ENCODE measurements at regions not wholly inside any gene's neighbourhood (a gene's known extent, or its start where the extent isn't known, plus 50 kb on each side); places are given as distances from the start of the nearest gene placed in this dataset.

- H3F3A ChIP-seq (replicated peaks; ENCODE audit: insufficient read depth): no peaks in the 10 kb centered on the region
- ChIA-PET POLR2A (no interaction called here), CTCF (no interaction called here)
- WGBS (ENCODE audit: low lambda C conversion rate): 79% methylated on average over 2 of the region's 2 CpGs
- H2AFZ ChIP-seq (ENCODE audit: low read depth): no peak overlapping the region
- no peaks in the 10 kb centered on the region for H3K79me2 ChIP-seq (ENCODE audit: insufficient read depth)
- H3K36me3 ChIP-seq (replicated peaks in 1 of 2; ENCODE audit: control insufficient read depth in 1 of 2, insufficient read depth in 2 of 2, low read length in 1 of 2): no peaks in the 10 kb centered on the region
- no peak overlapping the region for H3K27ac ChIP-seq (ENCODE audit: low read depth in 2 of 2, low read length in 1 of 2)
- no peaks in the 10 kb centered on the region for H3K9me3 ChIP-seq
- H3K4me3 ChIP-seq (ENCODE audit: low read depth in 2 of 2, low read length in 1 of 2): no peak overlapping the region
- peaks cover 0 to 4% of the 10 kb centered on the region in 2 experiments; a peak in 2 of 4 replicates for H3K4me1 ChIP-seq (ENCODE audit: control insufficient read depth in 1 of 2, insufficient read depth in 2 of 2, low read depth in 1 of 2, low read length in 1 of 2)
- TF ChIP-seq SIN3A (IDR thresholded peaks at IDR 0.05; ENCODE audit: borderline replicate concordance, low read depth, low read length): no peak
- TF ChIP-seq PBX3 (IDR thresholded peaks at IDR 0.05): no peak
- TF ChIP-seq TCF12 (IDR thresholded peaks at IDR 0.05): no peak
- DNase-seq: no peak
- H3K27me3 ChIP-seq (ENCODE audit: insufficient read depth): no peaks in the 10 kb centered on the region
- no peak overlapping the region for H3K9ac ChIP-seq
- no peak overlapping the region for H3K4me2 ChIP-seq
- H4K20me1 ChIP-seq (ENCODE audit: insufficient read depth): no peaks in the 10 kb centered on the region
- no peaks in the 10 kb centered on the region for H3K9me2 ChIP-seq
Observed at GRCh38 chr2:180180511-180180910, 173.4 kb upstream of the CWC22 start.

- peaks cover 0 to 4% of the 10 kb centered on the region in 2 experiments; a peak in 2 of 4 replicates for H3K4me1 ChIP-seq (ENCODE audit: control insufficient read depth in 1 of 2, insufficient read depth in 2 of 2, low read depth in 1 of 2, low read length in 1 of 2)
- H2AFZ ChIP-seq (ENCODE audit: low read depth): no peak overlapping the region
- no peaks in the 10 kb centered on the region for H3K79me2 ChIP-seq (ENCODE audit: insufficient read depth)
- H3K9me2 ChIP-seq: no peaks in the 10 kb centered on the region
- no peaks in the 10 kb centered on the region for H3K27me3 ChIP-seq (ENCODE audit: insufficient read depth)
- H4K20me1 ChIP-seq (ENCODE audit: insufficient read depth): no peaks in the 10 kb centered on the region
- H3F3A ChIP-seq (replicated peaks; ENCODE audit: insufficient read depth): no peaks in the 10 kb centered on the region
- no peak overlapping the region for H3K4me3 ChIP-seq (ENCODE audit: low read depth in 2 of 2, low read length in 1 of 2)
- TF ChIP-seq GABPA (IDR thresholded peaks at IDR 0.05; ENCODE audit: low read depth) (no peak), TCF12 (IDR thresholded peaks at IDR 0.05) (no peak), MAX (IDR thresholded peaks at IDR 0.05; ENCODE audit: low read depth) (no peak), FOXJ3 (CRISPR knock-in tag; IDR thresholded peaks at IDR 0.05) (no peak), EZH2phosphoT487 (IDR thresholded peaks at IDR 0.05; ENCODE audit: borderline replicate concordance, low read depth) (no peak), TEAD4 (IDR thresholded peaks at IDR 0.05; ENCODE audit: borderline replicate concordance, insufficient read depth) (no peak), YY1 (IDR thresholded peaks at IDR 0.05; ENCODE audit: low read depth) (no peak), ELF1 (IDR thresholded peaks at IDR 0.05) (no peak), REST (IDR thresholded peaks at IDR 0.05; ENCODE audit: low read depth, low read length) (no peak), USF2 (IDR thresholded peaks at IDR 0.05; ENCODE audit: borderline replicate concordance, low read depth, low read length) (no peak), RFX5 (IDR thresholded peaks at IDR 0.05; ENCODE audit: low read length) (no peak), TAF1 (IDR thresholded peaks at IDR 0.05; ENCODE audit: borderline replicate concordance, low read depth, low read length) (no peak), SMC3 (IDR thresholded peaks at IDR 0.05; ENCODE audit: low read depth, low read length) (no peak), RXRA (IDR thresholded peaks at IDR 0.05; ENCODE audit: borderline replicate concordance, low read depth) (no peak), RCOR1 (IDR thresholded peaks at IDR 0.05; ENCODE audit: low read length) (peak; percentile 60; the same call in 1 of the 2 replicates), GATA2 (CRISPR knock-in tag; IDR thresholded peaks at IDR 0.05) (peak; percentile 63; the same call in 1 of the 2 replicates), POLR2AphosphoS5 (IDR thresholded peaks at IDR 0.05; ENCODE audit: low read depth, low read length) (no peak), EP300 (IDR thresholded peaks at IDR 0.05; ENCODE audit: borderline replicate concordance in 1 of 2, low read depth in 1 of 2, low read length in 1 of 2) (peak in 1 of 2 experiments; percentile 82; a peak in 2 of 4 replicates), CHD2 (IDR thresholded peaks at IDR 0.05; ENCODE audit: low read length, partially characterized antibody) (no peak)
- no peak overlapping the region for H3K4me2 ChIP-seq
- CTCF ChIA-PET: interaction anchor here (1.3 kb wide), 1 partner anchor 1538 kb away, joined by 3 read pairs; no protein-coding TSS in a partner anchor
- DNase-seq: peak; percentile 3
- H3K9ac ChIP-seq: no peak overlapping the region
- H3K9me3 ChIP-seq: no peaks in the 10 kb centered on the region
- POLR2A ChIA-PET: no interaction called here
- H3K27ac ChIP-seq (ENCODE audit: low read depth in 2 of 2, low read length in 1 of 2): no peak overlapping the region
- no peaks in the 10 kb centered on the region for H3K36me3 ChIP-seq (replicated peaks in 1 of 2; ENCODE audit: control insufficient read depth in 1 of 2, insufficient read depth in 2 of 2, low read length in 1 of 2)
Observed at GRCh38 chr2:180177534-180177933, 170.4 kb upstream of the CWC22 start.

Measured in SK-N-SH (cell line).